ENCODE measurements at regions not wholly inside any gene's neighbourhood (a gene's known extent, or its start where the extent isn't known, plus 50 kb on each side); places are given as distances from the start of the nearest gene placed in this dataset.

- no peak for FAIRE-seq
- TF ChIP-seq TAF1 (IDR thresholded peaks at IDR 0.05; ENCODE audit: low read depth, low read length) = no peak
- no peak for TF ChIP-seq PAX5 (IDR thresholded peaks at IDR 0.05; ENCODE audit: insufficient read depth, low read length, severe bottlenecking)
- no peak for TF ChIP-seq POLR2A (IDR thresholded peaks at IDR 0.05; ENCODE audit: low read depth, low read length)
- TF ChIP-seq SPI1 (IDR thresholded peaks at IDR 0.05; ENCODE audit: low read depth, low read length) = no peak
- no peak for TF ChIP-seq POU2F2 (IDR thresholded peaks at IDR 0.05; ENCODE audit: low read depth, low read length)
- no peak for TF ChIP-seq POLR2AphosphoS5 (IDR thresholded peaks at IDR 0.05; ENCODE audit: low read depth, low read length)
- DNase-seq (ENCODE audit: insufficient read length, low spot score) = no peak
Observed at GRCh38 chr16:72437891-72438290, 265.9 kb upstream of the PMFBP1 start.

- DNase-seq (ENCODE audit: insufficient read length, low spot score) (no peak), FAIRE-seq (no peak)
- TF ChIP-seq POU2F2 (IDR thresholded peaks at IDR 0.05; ENCODE audit: low read depth, low read length) = no peak
- no peak for TF ChIP-seq POLR2AphosphoS5 (IDR thresholded peaks at IDR 0.05; ENCODE audit: low read depth, low read length)
Observed at GRCh38 chr16:72434159-72434558, 262.2 kb upstream of the PMFBP1 start.

GRCh38 chr16:72430121-72430520, 258.2 kb upstream of the PMFBP1 start:
- TF ChIP-seq SPI1 (IDR thresholded peaks at IDR 0.05; ENCODE audit: low read depth, low read length) (no peak), TAF1 (IDR thresholded peaks at IDR 0.05; ENCODE audit: low read depth, low read length) (no peak), PAX5 (IDR thresholded peaks at IDR 0.05; ENCODE audit: insufficient read depth, low read length, severe bottlenecking) (no peak), POLR2AphosphoS5 (IDR thresholded peaks at IDR 0.05; ENCODE audit: low read depth, low read length) (no peak), POLR2A (IDR thresholded peaks at IDR 0.05; ENCODE audit: low read depth, low read length) (no peak), POU2F2 (IDR thresholded peaks at IDR 0.05; ENCODE audit: low read depth, low read length) (no peak)
- FAIRE-seq (no peak), DNase-seq (ENCODE audit: insufficient read length, low spot score) (no peak)

GRCh38 chr16:72429671-72430081, 257.7 kb upstream of the PMFBP1 start:
- DNase-seq (ENCODE audit: insufficient read length, low spot score) = no peak
- TF ChIP-seq PAX5 (IDR thresholded peaks at IDR 0.05; ENCODE audit: insufficient read depth, low read length, severe bottlenecking) (no peak), TAF1 (IDR thresholded peaks at IDR 0.05; ENCODE audit: low read depth, low read length) (no peak), POLR2AphosphoS5 (IDR thresholded peaks at IDR 0.05; ENCODE audit: low read depth, low read length) (no peak), POU2F2 (IDR thresholded peaks at IDR 0.05; ENCODE audit: low read depth, low read length) (no peak), SPI1 (IDR thresholded peaks at IDR 0.05; ENCODE audit: low read depth, low read length) (no peak), POLR2A (IDR thresholded peaks at IDR 0.05; ENCODE audit: low read depth, low read length) (no peak)
- no peak for FAIRE-seq

- TF ChIP-seq TAF1 (IDR thresholded peaks at IDR 0.05; ENCODE audit: low read depth, low read length) (no peak), PAX5 (IDR thresholded peaks at IDR 0.05; ENCODE audit: insufficient read depth, low read length, severe bottlenecking) (no peak), SPI1 (IDR thresholded peaks at IDR 0.05; ENCODE audit: low read depth, low read length) (no peak), POLR2A (IDR thresholded peaks at IDR 0.05; ENCODE audit: low read depth, low read length) (no peak), POU2F2 (IDR thresholded peaks at IDR 0.05; ENCODE audit: low read depth, low read length) (no peak), POLR2AphosphoS5 (IDR thresholded peaks at IDR 0.05; ENCODE audit: low read depth, low read length) (no peak)
- no peak for FAIRE-seq
- no peak for DNase-seq (ENCODE audit: insufficient read length, low spot score)
Observed at GRCh38 chr16:72428681-72429376, 256.9 kb upstream of the PMFBP1 start.

GRCh38 chr16:72427783-72428331, 255.9 kb upstream of the PMFBP1 start:
- TF ChIP-seq POU2F2 (IDR thresholded peaks at IDR 0.05; ENCODE audit: low read depth, low read length) (no peak), POLR2AphosphoS5 (IDR thresholded peaks at IDR 0.05; ENCODE audit: low read depth, low read length) (no peak), POLR2A (IDR thresholded peaks at IDR 0.05; ENCODE audit: low read depth, low read length) (no peak), SPI1 (IDR thresholded peaks at IDR 0.05; ENCODE audit: low read depth, low read length) (no peak), TAF1 (IDR thresholded peaks at IDR 0.05; ENCODE audit: low read depth, low read length) (no peak), PAX5 (IDR thresholded peaks at IDR 0.05; ENCODE audit: insufficient read depth, low read length, severe bottlenecking) (no peak)
- DNase-seq (ENCODE audit: insufficient read length, low spot score) (no peak), FAIRE-seq (no peak)

GRCh38 chr16:72427051-72427782, 255.3 kb upstream of the PMFBP1 start:
- FAIRE-seq (no peak), DNase-seq (ENCODE audit: insufficient read length, low spot score) (no peak)
- no peak for TF ChIP-seq TAF1 (IDR thresholded peaks at IDR 0.05; ENCODE audit: low read depth, low read length)
- TF ChIP-seq POLR2AphosphoS5 (IDR thresholded peaks at IDR 0.05; ENCODE audit: low read depth, low read length) = no peak
- no peak for TF ChIP-seq POU2F2 (IDR thresholded peaks at IDR 0.05; ENCODE audit: low read depth, low read length)
- no peak for TF ChIP-seq PAX5 (IDR thresholded peaks at IDR 0.05; ENCODE audit: insufficient read depth, low read length, severe bottlenecking)
- TF ChIP-seq POLR2A (IDR thresholded peaks at IDR 0.05; ENCODE audit: low read depth, low read length) = no peak
- no peak for TF ChIP-seq SPI1 (IDR thresholded peaks at IDR 0.05; ENCODE audit: low read depth, low read length)

- FAIRE-seq (no peak), DNase-seq (ENCODE audit: insufficient read length, low spot score) (no peak)
- TF ChIP-seq POLR2A (IDR thresholded peaks at IDR 0.05; ENCODE audit: low read depth, low read length) = no peak
Observed at GRCh38 chr16:72426386-72426785, 254.4 kb upstream of the PMFBP1 start.

GRCh38 chr16:72425571-72426341, 253.8 kb upstream of the PMFBP1 start:
- no peak for TF ChIP-seq POLR2AphosphoS5 (IDR thresholded peaks at IDR 0.05; ENCODE audit: low read depth, low read length)
- no peak for TF ChIP-seq PAX5 (IDR thresholded peaks at IDR 0.05; ENCODE audit: insufficient read depth, low read length, severe bottlenecking)
- TF ChIP-seq POU2F2 (IDR thresholded peaks at IDR 0.05; ENCODE audit: low read depth, low read length) = no peak
- no peak for TF ChIP-seq POLR2A (IDR thresholded peaks at IDR 0.05; ENCODE audit: low read depth, low read length)
- TF ChIP-seq SPI1 (IDR thresholded peaks at IDR 0.05; ENCODE audit: low read depth, low read length) = no peak
- FAIRE-seq = no peak
- DNase-seq (ENCODE audit: insufficient read length, low spot score) = no peak

Data from GM12891 (cell line).